Ovary (tissue), 3 donors: ENCODE measurements at regions not wholly inside any gene's neighbourhood (a gene's known extent, or its start where the extent isn't known, plus 50 kb on each side); places are given as distances from the start of the nearest gene placed in this dataset.

Experiments used
- EP300 ChIP-seq: sonication (generic); formaldehyde crosslinking; IDR thresholded peaks from one replicate; pipeline ENCODE4 v1.6.1; 2017; ENCODE audit warnings: antibody characterized with exemption
- POLR2A ChIP-seq: fragments of 450-650 bp; IDR thresholded peaks from one replicate; pipeline ENCODE4 v1.6.1; 2017; ENCODE audit warnings: antibody characterized with exemption, mild to moderate bottlenecking, moderate library complexity
- TF ChIP-seq, protein P1 (sequence below), 3 donors: fragments of 450-650 bp in 2 of 3; fragments of 200-600 bp in 1 of 3; IDR thresholded peaks; one replicate each; pipeline versions ENCODE4 v1.5.1 to v1.8.0; 2016 to 2022; ENCODE audit warnings: antibody characterized with exemption in 3 of 3, mild to moderate bottlenecking in 1 of 3
- donor health status: DM: no; HTN: no; CAD: no.

DNA sequence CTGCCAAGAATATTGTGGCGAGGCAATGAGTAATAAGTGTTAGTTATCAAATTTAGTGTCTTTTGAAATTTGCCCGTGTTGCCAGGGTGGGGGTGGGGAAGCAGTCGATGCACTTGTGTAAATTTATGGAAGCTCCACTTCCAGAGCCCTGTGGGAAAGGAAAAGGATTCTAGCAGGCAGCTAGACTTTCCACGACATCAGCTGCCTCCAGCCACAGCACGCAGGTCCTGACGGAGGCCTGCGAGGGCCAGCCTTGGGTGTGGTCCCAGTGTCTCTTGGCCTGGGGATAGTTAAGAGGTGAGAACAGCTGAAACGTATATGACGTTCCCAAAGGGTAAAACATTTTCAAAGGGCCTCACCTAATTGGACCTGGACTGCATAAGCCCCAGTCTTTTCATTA, 433.0 kb downstream of the TSHZ3 start:
- TF ChIP-seq, protein P1, sequence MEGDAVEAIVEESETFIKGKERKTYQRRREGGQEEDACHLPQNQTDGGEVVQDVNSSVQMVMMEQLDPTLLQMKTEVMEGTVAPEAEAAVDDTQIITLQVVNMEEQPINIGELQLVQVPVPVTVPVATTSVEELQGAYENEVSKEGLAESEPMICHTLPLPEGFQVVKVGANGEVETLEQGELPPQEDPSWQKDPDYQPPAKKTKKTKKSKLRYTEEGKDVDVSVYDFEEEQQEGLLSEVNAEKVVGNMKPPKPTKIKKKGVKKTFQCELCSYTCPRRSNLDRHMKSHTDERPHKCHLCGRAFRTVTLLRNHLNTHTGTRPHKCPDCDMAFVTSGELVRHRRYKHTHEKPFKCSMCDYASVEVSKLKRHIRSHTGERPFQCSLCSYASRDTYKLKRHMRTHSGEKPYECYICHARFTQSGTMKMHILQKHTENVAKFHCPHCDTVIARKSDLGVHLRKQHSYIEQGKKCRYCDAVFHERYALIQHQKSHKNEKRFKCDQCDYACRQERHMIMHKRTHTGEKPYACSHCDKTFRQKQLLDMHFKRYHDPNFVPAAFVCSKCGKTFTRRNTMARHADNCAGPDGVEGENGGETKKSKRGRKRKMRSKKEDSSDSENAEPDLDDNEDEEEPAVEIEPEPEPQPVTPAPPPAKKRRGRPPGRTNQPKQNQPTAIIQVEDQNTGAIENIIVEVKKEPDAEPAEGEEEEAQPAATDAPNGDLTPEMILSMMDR (IDR thresholded peaks at IDR 0.05) = no peak
- no peak for TF ChIP-seq POLR2A
- TF ChIP-seq EP300 = no peak
